Hepatocyte (in vitro differentiated cells): ENCODE measurements at regions not wholly inside any gene's neighbourhood (a gene's known extent, or its start where the extent isn't known, plus 50 kb on each side); places are given as distances from the start of the nearest gene placed in this dataset.

Source experiments
- DNase-seq: peaks from one replicate; pipeline ENCODE4 v3.0.0-alpha.2; 2016; ENCODE audit warnings: low spot score
- H2AFZ ChIP-seq: fragments of 200-600 bp; sonication (generic); 2 replicates; pipeline ENCODE4 v1.6.0; 2016; ENCODE audit warnings: antibody characterized with exemption, mild to moderate bottlenecking
- H3K27ac ChIP-seq: fragments of 200-600 bp; sonication (generic); 2 replicates; pipeline ENCODE4 v1.5.1; 2016; ENCODE audit warnings: mild to moderate bottlenecking
- H3K27me3 ChIP-seq: fragments of 200-600 bp; sonication (generic); 2 replicates; pipeline ENCODE4 v1.6.1; 2016
- H3K36me3 ChIP-seq: fragments of 200-600 bp; sonication (generic); replicated peaks from 2 replicates; pipeline ENCODE4 v1.5.1; 2016; ENCODE audit warnings: low read depth; ENCODE audit not compliant: insufficient read depth
- H3K4me1 ChIP-seq: fragments of 200-600 bp; sonication (generic); 2 replicates; pipeline ENCODE4 v1.5.1; 2016; ENCODE audit warnings: mild to moderate bottlenecking, moderate library complexity; ENCODE audit not compliant: insufficient read depth
- H3K4me2 ChIP-seq: fragments of 200-600 bp; sonication (generic); 2 replicates; pipeline ENCODE4 v1.6.0; 2016
- H3K4me3 ChIP-seq: fragments of 200-600 bp; sonication (generic); 2 replicates; pipeline ENCODE4 v1.5.1; 2016; ENCODE audit warnings: mild to moderate bottlenecking
- H3K79me2 ChIP-seq: fragments of 200-600 bp; sonication (generic); 2 replicates; pipeline ENCODE4 v1.6.0; 2017; ENCODE audit warnings: mild to moderate bottlenecking
- H3K9me2 ChIP-seq: fragments of 200-600 bp; sonication (generic); replicated peaks from 2 replicates; pipeline ENCODE4 v1.6.0; 2017; ENCODE audit warnings: mild to moderate bottlenecking; ENCODE audit not compliant: insufficient read depth
- H3K9me3 ChIP-seq: fragments of 200-600 bp; sonication (generic); 2 replicates; pipeline ENCODE4 v1.5.1; 2016; ENCODE audit warnings: low read depth, mild to moderate bottlenecking
- H4K20me1 ChIP-seq: fragments of 200-600 bp; sonication (generic); 2 replicates; pipeline ENCODE4 v1.6.0; 2016; ENCODE audit warnings: mild to moderate bottlenecking; ENCODE audit not compliant: insufficient read depth, poor library complexity, severe bottlenecking
- EZH2 ChIP-seq: fragments of 200-600 bp; sonication (generic); IDR thresholded peaks from 2 replicates; pipeline ENCODE4 v1.6.1; 2016; ENCODE audit warnings: antibody characterized with exemption, mild to moderate bottlenecking, borderline replicate concordance
- EZH2phosphoT487 ChIP-seq: fragments of 200-600 bp; sonication (generic); IDR thresholded peaks from one replicate; pipeline ENCODE4 v1.6.1; 2018; ENCODE audit warnings: antibody characterized with exemption, mild to moderate bottlenecking, low read depth, moderate library complexity; ENCODE audit not compliant: unreplicated experiment, severe bottlenecking
- WGBS: methylation state at CpG from one replicate; pipeline ENCODE4 v1.1.6; 2016; ENCODE audit warnings: low lambda C conversion rate; ENCODE audit errors: missing lambda C conversion rate; 5-methylcytosine and 5-hydroxymethylcytosine counted together
- TF ChIP-seq, protein P1 (sequence below): fragments of 200-600 bp; sonication (generic); IDR thresholded peaks from 2 replicates; pipeline ENCODE4 v1.5.1; 2016; ENCODE audit warnings: antibody characterized with exemption, mild to moderate bottlenecking; ENCODE audit not compliant: poor library complexity

DNA sequence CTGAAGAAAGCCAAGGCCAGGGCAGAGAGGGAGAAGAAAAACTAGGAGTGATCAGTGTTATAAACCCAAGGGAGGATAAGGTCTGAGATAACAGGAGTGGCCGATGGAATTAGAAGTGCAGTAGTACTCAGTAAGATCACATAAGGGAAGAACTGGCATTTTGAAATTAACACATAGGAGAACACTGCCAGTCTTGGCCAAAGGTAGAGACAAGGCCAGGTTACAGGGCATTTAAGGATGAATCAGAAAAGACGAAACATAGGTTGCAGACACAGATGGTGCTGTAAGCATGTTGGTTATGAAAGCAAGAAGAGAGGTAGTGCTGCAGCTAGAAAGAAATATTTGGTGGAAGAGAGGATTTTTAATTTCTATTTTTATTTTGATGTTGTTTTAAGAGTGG lies 278.9 kb upstream of the SNX7 start:
- no peak for DNase-seq
- 81% methylated on average over 2 of the region's 2 CpGs for WGBS
- H3K9me2 ChIP-seq, result no peaks in the 10 kb centered on the region
- no peaks in the 10 kb centered on the region for H3K4me1 ChIP-seq
- TF ChIP-seq EZH2 (no peak), EZH2phosphoT487 (no peak)
- TF ChIP-seq, protein P1, sequence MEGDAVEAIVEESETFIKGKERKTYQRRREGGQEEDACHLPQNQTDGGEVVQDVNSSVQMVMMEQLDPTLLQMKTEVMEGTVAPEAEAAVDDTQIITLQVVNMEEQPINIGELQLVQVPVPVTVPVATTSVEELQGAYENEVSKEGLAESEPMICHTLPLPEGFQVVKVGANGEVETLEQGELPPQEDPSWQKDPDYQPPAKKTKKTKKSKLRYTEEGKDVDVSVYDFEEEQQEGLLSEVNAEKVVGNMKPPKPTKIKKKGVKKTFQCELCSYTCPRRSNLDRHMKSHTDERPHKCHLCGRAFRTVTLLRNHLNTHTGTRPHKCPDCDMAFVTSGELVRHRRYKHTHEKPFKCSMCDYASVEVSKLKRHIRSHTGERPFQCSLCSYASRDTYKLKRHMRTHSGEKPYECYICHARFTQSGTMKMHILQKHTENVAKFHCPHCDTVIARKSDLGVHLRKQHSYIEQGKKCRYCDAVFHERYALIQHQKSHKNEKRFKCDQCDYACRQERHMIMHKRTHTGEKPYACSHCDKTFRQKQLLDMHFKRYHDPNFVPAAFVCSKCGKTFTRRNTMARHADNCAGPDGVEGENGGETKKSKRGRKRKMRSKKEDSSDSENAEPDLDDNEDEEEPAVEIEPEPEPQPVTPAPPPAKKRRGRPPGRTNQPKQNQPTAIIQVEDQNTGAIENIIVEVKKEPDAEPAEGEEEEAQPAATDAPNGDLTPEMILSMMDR, result no peak
- H2AFZ ChIP-seq, result no peak overlapping the region
- no peaks in the 10 kb centered on the region for H4K20me1 ChIP-seq
- no peak overlapping the region for H3K4me2 ChIP-seq
- H3K27me3 ChIP-seq, result no peaks in the 10 kb centered on the region
- H3K36me3 ChIP-seq, result no peaks in the 10 kb centered on the region
- no peaks in the 10 kb centered on the region for H3K9me3 ChIP-seq
- no peak overlapping the region for H3K27ac ChIP-seq
- no peak overlapping the region for H3K4me3 ChIP-seq
- H3K79me2 ChIP-seq, result no peaks in the 10 kb centered on the region

DNA sequence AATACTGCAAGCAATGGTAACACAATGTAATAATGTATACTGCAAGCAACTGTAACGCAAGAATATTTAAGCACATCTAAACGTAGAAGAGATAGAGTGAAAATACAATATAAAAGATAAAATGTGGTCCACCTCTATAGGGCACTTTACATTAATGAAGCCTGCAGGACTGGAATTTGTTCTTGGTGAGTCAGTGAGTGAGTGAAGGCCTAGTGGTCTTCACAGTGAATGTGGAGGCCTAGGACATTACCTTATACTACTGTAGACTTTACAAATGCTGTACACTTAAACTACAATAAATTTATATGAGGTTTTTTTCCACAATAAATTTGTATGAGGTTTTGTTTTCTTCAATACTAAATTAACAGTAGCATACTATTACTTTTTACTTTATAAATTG lies 287.4 kb upstream of the SNX7 start:
- Histone ChIP-seq H3K4me1 (no peaks in the 10 kb centered on the region), H3K4me2 (no peak overlapping the region), H2AFZ (no peak overlapping the region), H3K79me2 (no peaks in the 10 kb centered on the region), H4K20me1 (no peaks in the 10 kb centered on the region), H3K27me3 (no peaks in the 10 kb centered on the region), H3K4me3 (no peak overlapping the region), H3K9me3 (no peaks in the 10 kb centered on the region), H3K27ac (no peak overlapping the region), H3K9me2 (no peaks in the 10 kb centered on the region), H3K36me3 (no peaks in the 10 kb centered on the region)
- TF ChIP-seq, protein P1, result no peak
- no peak for TF ChIP-seq EZH2
- no peak for TF ChIP-seq EZH2phosphoT487
- DNase-seq, result no peak
- 93% methylated on average over 2 of the region's 2 CpGs for WGBS

DNA sequence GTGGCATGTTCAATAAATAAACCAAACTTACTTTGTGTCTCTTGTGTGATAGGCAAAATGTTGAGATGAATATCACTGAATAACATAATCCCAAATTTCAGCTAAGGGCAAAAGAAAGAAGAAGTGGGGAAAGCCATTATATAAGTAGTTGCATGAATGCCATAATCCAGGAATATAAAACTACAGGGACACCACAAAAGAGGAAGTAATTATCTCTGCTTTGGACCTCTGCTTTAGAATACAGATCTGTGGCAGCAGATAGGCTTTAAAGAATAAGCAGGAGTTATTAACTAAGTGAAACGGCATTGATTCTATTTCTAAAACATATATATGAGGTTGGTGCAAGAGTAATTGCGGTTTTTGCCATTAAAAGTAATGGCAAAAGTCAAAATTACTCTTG lies 288.5 kb upstream of the SNX7 start:
- Histone ChIP-seq H3K36me3 (no peaks in the 10 kb centered on the region), H3K79me2 (no peaks in the 10 kb centered on the region), H4K20me1 (no peaks in the 10 kb centered on the region), H3K4me1 (no peaks in the 10 kb centered on the region), H3K27me3 (no peaks in the 10 kb centered on the region), H3K9me3 (no peaks in the 10 kb centered on the region), H3K4me2 (no peak overlapping the region), H3K9me2 (no peaks in the 10 kb centered on the region), H2AFZ (no peak overlapping the region), H3K4me3 (no peak overlapping the region), H3K27ac (no peak overlapping the region)
- WGBS, result 94% methylated on average over 2 of the region's 2 CpGs
- no peak for DNase-seq
- TF ChIP-seq, protein P1, result no peak
- TF ChIP-seq EZH2phosphoT487 (no peak), EZH2 (no peak)

DNA sequence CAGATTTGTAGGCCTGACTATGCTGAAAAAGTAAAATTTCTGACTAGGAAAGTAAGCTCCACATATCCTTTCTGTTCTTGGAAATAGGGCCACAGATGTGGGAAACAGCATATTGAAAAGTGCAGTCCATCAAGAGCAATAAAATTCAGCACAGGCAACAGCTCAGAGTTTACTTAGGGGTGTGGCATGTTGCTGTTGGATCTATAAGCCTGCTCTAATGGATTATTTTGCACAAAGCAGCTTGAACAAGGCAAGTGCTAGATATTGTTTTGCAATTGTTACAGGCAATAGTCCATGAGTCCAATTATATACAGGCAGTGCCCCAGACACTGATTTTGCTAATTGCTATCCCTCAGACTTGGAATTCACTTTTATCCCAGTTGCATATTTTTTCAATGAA lies 289.8 kb upstream of the SNX7 start:
- H3K4me3 ChIP-seq, result no peak overlapping the region
- H3K4me1 ChIP-seq, result no peaks in the 10 kb centered on the region
- no peaks in the 10 kb centered on the region for H3K36me3 ChIP-seq
- H2AFZ ChIP-seq, result no peak overlapping the region
- no peak for TF ChIP-seq EZH2phosphoT487
- TF ChIP-seq EZH2, result no peak
- TF ChIP-seq, protein P1, result no peak
- H3K27ac ChIP-seq, result no peak overlapping the region
- no peak overlapping the region for H3K4me2 ChIP-seq
- no peaks in the 10 kb centered on the region for H3K79me2 ChIP-seq
- no peaks in the 10 kb centered on the region for H3K27me3 ChIP-seq
- H3K9me3 ChIP-seq, result no peaks in the 10 kb centered on the region
- no peaks in the 10 kb centered on the region for H4K20me1 ChIP-seq
- H3K9me2 ChIP-seq, result no peaks in the 10 kb centered on the region
- no peak for DNase-seq
